A549 (cell line): ENCODE measurements at regions not wholly inside any gene's neighbourhood (a gene's known extent, or its start where the extent isn't known, plus 50 kb on each side); places are given as distances from the start of the nearest gene placed in this dataset.

ENCODE experiments used
- ATAC-seq, 2 experiments: fragments of 200-7000 bp in 1 of 2; fragments of >200 bp in 1 of 2; cut with Nextera tagmentation in 1 of 2; cut with Tn5 transposase in 1 of 2; 3 replicates each; pipeline versions ENCODE4 v1.8.0 to v1.9.1; 2018 to 2020; ENCODE audit warnings: mild to moderate bottlenecking in 1 of 2, moderate library complexity in 1 of 2
- CTCF ChIA-PET: fragments of 300-600 bp; sonication (Branson Sonifier 250); formaldehyde crosslinking; extraction: SDS; loops from one replicate; lab custom pipeline; 2021; ENCODE audit warnings: antibody characterized with exemption, inconsistent platforms; lab: Yijun Ruan, JAX
- POLR2A ChIA-PET: fragments of 350-600 bp; formaldehyde crosslinking; extraction: SDS; loops from one replicate; lab custom pipeline; 2021; ENCODE audit warnings: antibody characterized with exemption, inconsistent platforms; lab: Yijun Ruan, JAX
- DNase-seq, 2 experiments: peaks; one replicate each; pipeline versions ENCODE4 v3.0.0 to v3.0.0-alpha.2; 2011 to 2016; ENCODE audit warnings: low read depth in 1 of 2, low spot score in 1 of 2
- FAIRE-seq: peaks from 2 replicates; lab custom pipeline; 2011; peaks lifted over from hg19 to GRCh38; lab: Jason Lieb, UNC
- H3K27ac ChIP-seq, 2 experiments: fragments of >200 bp; sonication (Bioruptor Twin); formaldehyde crosslinking; 3 replicates each; pipeline ENCODE4 v1.5.1; 2016 to 2017
- H3K4me1 ChIP-seq: fragments of >200 bp; sonication (Bioruptor Twin); formaldehyde crosslinking; 3 replicates; pipeline ENCODE4 v1.6.1; 2016
- H3K4me2 ChIP-seq: fragments of >200 bp; sonication (Bioruptor Twin); formaldehyde crosslinking; 3 replicates; pipeline ENCODE4 v1.6.1; 2016
- H3K4me3 ChIP-seq: fragments of >200 bp; sonication (Bioruptor Twin); formaldehyde crosslinking; 3 replicates; pipeline ENCODE4 v1.5.1; 2016
- H3K9me3 ChIP-seq: fragments of >200 bp; sonication (Bioruptor Twin); formaldehyde crosslinking; 3 replicates; pipeline ENCODE4 v1.6.1; 2016
- CEBPB ChIP-seq, 2 experiments: fragments of >200 bp in 1 of 2; sonication (Bioruptor Twin) in 1 of 2; formaldehyde crosslinking in 1 of 2; IDR thresholded peaks; 2 replicates each; pipeline ENCODE4 v1.6.1; 2012 to 2016
- CHD2 ChIP-seq: fragments of 150-350 bp; IDR thresholded peaks from 2 replicates; pipeline ENCODE4 v1.6.1; 2014; ENCODE audit warnings: low read length; ENCODE audit not compliant: partially characterized antibody
- ELK1 ChIP-seq: fragments of 150-350 bp; IDR thresholded peaks from 2 replicates; pipeline ENCODE4 v1.6.1; 2014; ENCODE audit warnings: low read depth, mild to moderate bottlenecking, low read length
- EP300 ChIP-seq, 2 experiments: fragments of >200 bp; sonication (Bioruptor Twin); formaldehyde crosslinking; IDR thresholded peaks; 2 replicates in 1 of 2; 3 replicates in 1 of 2; pipeline ENCODE4 v1.6.1; 2016 to 2017
- FOSL2 ChIP-seq, 2 experiments: fragments of 450-650 bp in 1 of 2; fragments of >200 bp in 1 of 2; sonication (Bioruptor Twin) in 1 of 2; formaldehyde crosslinking; IDR thresholded peaks; 2 replicates each; pipeline versions ENCODE4 v1.5.0 to v1.6.1; 2016 to 2020; ENCODE audit warnings: mild to moderate bottlenecking in 1 of 2, moderate library complexity in 1 of 2
- HEYL ChIP-seq: fragments of 250-450 bp; sonication (Bioruptor Pico); IDR thresholded peaks from 2 replicates; pipeline ENCODE4 v1.8.0; 2021; ENCODE audit warnings: mild to moderate bottlenecking, moderate library complexity
- HOXB13 ChIP-seq: fragments of 250-450 bp; sonication (Bioruptor Pico); IDR thresholded peaks from 2 replicates; pipeline ENCODE4 v1.5.0; 2020; ENCODE audit warnings: low read depth, mild to moderate bottlenecking, moderate library complexity
- JUNB ChIP-seq: fragments of >200 bp; sonication (Bioruptor Twin); formaldehyde crosslinking; IDR thresholded peaks from 2 replicates; pipeline ENCODE4 v1.6.1; 2016
- KDM1A ChIP-seq: fragments of 200-600 bp; sonication (generic); IDR thresholded peaks from 2 replicates; pipeline ENCODE4 v1.6.1; 2016; ENCODE audit warnings: low read depth, mild to moderate bottlenecking
- KDM5A ChIP-seq: fragments of 200-600 bp; sonication (generic); IDR thresholded peaks from 2 replicates; pipeline ENCODE4 v1.6.1; 2016; ENCODE audit warnings: antibody characterized with exemption, mild to moderate bottlenecking
- MAFK ChIP-seq: fragments of 450-650 bp; IDR thresholded peaks from 2 replicates; pipeline ENCODE4 v1.6.1; 2014; ENCODE audit not compliant: partially characterized antibody
- NFE2L2 ChIP-seq: fragments of 150-350 bp; conservative IDR thresholded peaks from 2 replicates; pipeline ENCODE4 v1.6.1; 2014; ENCODE audit warnings: low read length
- NPAS2 ChIP-seq: fragments of 250-450 bp; sonication (Bioruptor Pico); IDR thresholded peaks from 2 replicates; pipeline ENCODE4 v1.8.0; 2022; ENCODE audit warnings: mild to moderate bottlenecking, moderate library complexity, borderline replicate concordance
- NR3C1 ChIP-seq: fragments of >200 bp; sonication (Bioruptor Twin); formaldehyde crosslinking; IDR thresholded peaks from 3 replicates; pipeline ENCODE4 v1.6.1; 2017
- POLR2A ChIP-seq: IDR thresholded peaks from 2 replicates; pipeline ENCODE4 v1.6.1; 2012; ENCODE audit warnings: mild to moderate bottlenecking, low read length
- POLR2AphosphoS2 ChIP-seq: conservative IDR thresholded peaks from 2 replicates; pipeline ENCODE4 v1.6.1; 2012; ENCODE audit warnings: low read length, improper control_type of control experiment, inconsistent platforms
- RARB ChIP-seq: fragments of 250-450 bp; sonication (Bioruptor Pico); IDR thresholded peaks from 2 replicates; pipeline ENCODE4 v1.8.0; 2021; ENCODE audit warnings: mild to moderate bottlenecking, moderate library complexity
- RCOR1 ChIP-seq: fragments of 150-350 bp; IDR thresholded peaks from 2 replicates; pipeline ENCODE4 v1.6.1; 2014; ENCODE audit warnings: antibody characterized with exemption, low read length, low read depth
- RFX5 ChIP-seq: fragments of 450-650 bp; IDR thresholded peaks from 2 replicates; pipeline ENCODE4 v1.7.1; 2014; ENCODE audit warnings: antibody characterized with exemption, mild to moderate bottlenecking, moderate library complexity
- TFCP2L1 ChIP-seq: fragments of 250-450 bp; sonication (Bioruptor Pico); IDR thresholded peaks from 2 replicates; pipeline ENCODE4 v1.5.0; 2021; ENCODE audit warnings: mild to moderate bottlenecking
- TP53 ChIP-seq: fragments of 250-450 bp; sonication (Bioruptor Pico); IDR thresholded peaks from 2 replicates; pipeline ENCODE4 v1.5.0; 2021; ENCODE audit warnings: mild to moderate bottlenecking, moderate library complexity
- ZNF302 ChIP-seq: fragments of 250-450 bp; sonication (Bioruptor Pico); IDR thresholded peaks from 2 replicates; pipeline ENCODE4 v1.9.0; 2021; ENCODE audit warnings: inconsistent platforms, mild to moderate bottlenecking, moderate library complexity
- WGBS: methylation state at CpG from one replicate; pipeline ENCODE4 v1.1.6; 2017; ENCODE audit errors: missing lambda C conversion rate; 5-methylcytosine and 5-hydroxymethylcytosine counted together
- TF ChIP-seq, protein P1 (sequence below): IDR thresholded peaks from 2 replicates; pipeline ENCODE4 v1.6.1; 2012

- 7% methylated on average over 3 of the region's 3 CpGs for WGBS
- DNase-seq: peak in 1 of 2 experiments; percentile 3
- 0 out of 3 replicates have a peak, but pooled peaks cover 3% of the 10 kb centered on the region for H3K9me3 ChIP-seq
- H3K4me1 ChIP-seq: peaks cover 21% of the 10 kb centered on the region
- FAIRE-seq: peak; percentile 46
- TF ChIP-seq CEBPB (IDR thresholded peaks at IDR 0.05) (no peak), FOSL2 (IDR thresholded peaks at IDR 0.05) (no peak), FOSL2 (CRISPR knock-in tag; IDR thresholded peaks at IDR 0.05) (0 out of 2 replicates have a peak, but pooled peaks have one; percentile 1)
- H3K27ac ChIP-seq: peak overlapping the region; percentile 15 to 72; a peak in 5 of 6 replicates
- H3K4me2 ChIP-seq: peak overlapping the region; percentile 53
- peak in 1 of 2 experiments; percentile 51; a peak in 3 of 6 replicates for ATAC-seq
- ChIA-PET POLR2A (no interaction called here), CTCF (no interaction called here)
- H3K4me3 ChIP-seq: no peak overlapping the region
These were observed 307.4 kb downstream of the CSNK1G3 start for GRCh38 chr5:123819386-123819785.

DNA sequence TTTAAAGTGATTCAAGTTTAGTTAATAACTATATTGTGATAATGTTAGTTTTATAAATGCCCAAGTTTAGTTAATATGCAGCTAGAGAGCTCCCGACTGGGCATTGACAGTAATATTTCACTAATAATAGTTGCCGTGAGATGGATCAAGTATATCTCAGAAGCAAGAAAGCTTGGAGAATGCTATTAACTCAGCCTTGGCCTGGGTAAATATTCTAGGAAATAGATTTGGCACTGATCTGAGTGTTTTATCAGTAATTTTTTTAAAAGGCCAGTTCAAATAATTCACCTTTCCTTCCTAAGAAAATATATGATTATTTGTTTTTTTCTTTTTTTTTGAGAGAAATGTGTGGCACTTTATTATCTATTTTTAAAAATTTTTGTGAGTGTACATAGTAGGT is 305.3 kb downstream of the CSNK1G3 start:
- ATAC-seq (no peak), DNase-seq (no peak), FAIRE-seq (no peak)
- no peak overlapping the region for H3K27ac ChIP-seq
- no peak overlapping the region for H3K4me3 ChIP-seq
- ChIA-PET POLR2A (no interaction called here), CTCF (no interaction called here)
- no peaks in the 10 kb centered on the region for H3K9me3 ChIP-seq
- TF ChIP-seq POLR2AphosphoS2 (no peak), KDM5A (no peak), RARB (CRISPR knock-in tag) (no peak), RFX5 (no peak)
- H3K4me2 ChIP-seq: no peak overlapping the region
- H3K4me1 ChIP-seq: peaks cover 25% of the 10 kb centered on the region
- WGBS: 71% methylated on average over 2 of the region's 2 CpGs

DNA sequence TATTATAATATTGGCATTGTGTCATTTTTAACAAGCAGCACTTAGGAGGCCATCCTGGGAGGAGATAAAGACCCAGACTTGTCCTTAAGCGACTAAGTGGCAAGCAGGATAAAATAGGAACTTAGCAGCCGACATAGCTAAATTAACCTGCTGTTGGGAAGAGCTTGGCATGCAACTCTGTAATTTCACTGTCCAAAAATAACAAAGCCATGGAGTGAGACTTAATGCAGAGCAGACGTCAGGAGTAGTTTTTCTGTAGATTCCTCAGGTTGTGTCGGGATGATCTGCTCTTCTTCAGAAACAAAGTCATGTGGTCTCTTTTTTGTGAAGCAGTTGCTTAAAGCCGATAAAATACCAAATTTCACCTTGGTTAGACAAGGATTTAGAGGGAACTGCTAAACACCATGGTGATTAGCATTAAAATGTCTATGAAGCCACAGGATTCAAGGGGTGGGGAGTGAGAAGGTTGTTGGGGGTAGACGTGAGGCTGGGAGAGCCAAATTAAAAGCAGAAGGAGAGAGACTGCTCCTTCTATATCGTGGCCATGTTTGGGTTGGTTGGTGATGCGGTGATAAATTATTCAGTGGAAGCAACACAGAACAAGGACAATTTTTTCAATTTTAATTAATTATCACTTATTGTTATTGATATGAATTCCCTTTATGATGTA is 303.0 kb downstream of the CSNK1G3 start:
- peaks cover 28% of the 10 kb centered on the region; the same call in 2 of the 3 replicates for H3K4me1 ChIP-seq
- ChIA-PET POLR2A (no interaction called here), CTCF (no interaction called here)
- TF ChIP-seq JUNB: no peak
- no peak for TF ChIP-seq FOSL2 (IDR thresholded peaks at IDR 0.05)
- no peak for TF ChIP-seq FOSL2 (CRISPR knock-in tag; IDR thresholded peaks at IDR 0.05)
- no peak for TF ChIP-seq HOXB13 (CRISPR knock-in tag)
- TF ChIP-seq POLR2AphosphoS2: no peak
- TF ChIP-seq CHD2: no peak
- TF ChIP-seq NFE2L2: no peak
- TF ChIP-seq, protein P1, sequence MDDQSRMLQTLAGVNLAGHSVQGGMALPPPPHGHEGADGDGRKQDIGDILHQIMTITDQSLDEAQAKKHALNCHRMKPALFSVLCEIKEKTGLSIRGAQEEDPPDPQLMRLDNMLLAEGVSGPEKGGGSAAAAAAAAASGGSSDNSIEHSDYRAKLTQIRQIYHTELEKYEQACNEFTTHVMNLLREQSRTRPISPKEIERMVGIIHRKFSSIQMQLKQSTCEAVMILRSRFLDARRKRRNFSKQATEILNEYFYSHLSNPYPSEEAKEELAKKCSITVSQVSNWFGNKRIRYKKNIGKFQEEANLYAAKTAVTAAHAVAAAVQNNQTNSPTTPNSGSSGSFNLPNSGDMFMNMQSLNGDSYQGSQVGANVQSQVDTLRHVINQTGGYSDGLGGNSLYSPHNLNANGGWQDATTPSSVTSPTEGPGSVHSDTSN: no peak
- TF ChIP-seq ELK1: no peak
- no peak for TF ChIP-seq NR3C1
- no peak for TF ChIP-seq POLR2A
- ATAC-seq (no peak), DNase-seq (no peak), FAIRE-seq (no peak)
- H3K9me3 ChIP-seq: no peaks in the 10 kb centered on the region
- 65% methylated on average over 8 of the region's 8 CpGs for WGBS
- no peak overlapping the region for H3K27ac ChIP-seq
- H3K4me3 ChIP-seq: no peak overlapping the region
- no peak overlapping the region for H3K4me2 ChIP-seq

- Histone ChIP-seq H3K4me1 (peaks cover 23% of the 10 kb centered on the region; the same call in 2 of the 3 replicates), H3K4me2 (no peak overlapping the region), H3K9me3 (no peaks in the 10 kb centered on the region), H3K4me3 (no peak overlapping the region), H3K27ac (no peak overlapping the region)
- ATAC-seq (no peak; a peak in 1 of 6 replicates), FAIRE-seq (peak; percentile 51), DNase-seq (no peak)
- POLR2A ChIA-PET: no interaction called here
- CTCF ChIA-PET: no interaction called here
- WGBS: 48% methylated on average over 10 of the region's 10 CpGs
- no peak for TF ChIP-seq KDM1A
- TF ChIP-seq MAFK: no peak
- TF ChIP-seq EP300 (IDR thresholded peaks at IDR 0.05): no peak
- TF ChIP-seq CEBPB (IDR thresholded peaks at IDR 0.05): no peak
- TF ChIP-seq, protein P1: no peak
- TF ChIP-seq NPAS2 (CRISPR knock-in tag): no peak
- TF ChIP-seq TFCP2L1 (CRISPR knock-in tag): no peak
- TF ChIP-seq HOXB13 (CRISPR knock-in tag): no peak
- TF ChIP-seq TP53 (CRISPR knock-in tag): no peak
- TF ChIP-seq RCOR1: no peak
- no peak for TF ChIP-seq ZNF302
- TF ChIP-seq HEYL (CRISPR knock-in tag): no peak
These were observed 302.1 kb downstream of the CSNK1G3 start for GRCh38 chr5:123813937-123814624.
